A673 (cell line): ENCODE measurements at regions not wholly inside any gene's neighbourhood (a gene's known extent, or its start where the extent isn't known, plus 50 kb on each side); places are given as distances from the start of the nearest gene placed in this dataset.

Experiments
- BruUV-seq: library from RNA; stranded (reverse); fragments of 400-500 nt; replicated peaks from 2 replicates; lab custom pipeline; 2021; lab: Mats Ljungman, UMichigan
- CTCF ChIA-PET: fragments of 300-600 bp; sonication (Branson Sonifier 250); formaldehyde crosslinking; loops from one replicate; lab custom pipeline; 2022; ENCODE audit warnings: antibody characterized with exemption; lab: Charles Lee
- POLR2A ChIA-PET: fragments of 300-600 bp; sonication (Branson Sonifier 250); formaldehyde crosslinking; loops from one replicate; lab custom pipeline; 2022; ENCODE audit warnings: antibody characterized with exemption; ENCODE audit not compliant: low non-redundant PET; lab: Charles Lee
- DNase-seq: peaks from one replicate; pipeline ENCODE4 v3.0.0-alpha.2; 2015; ENCODE audit warnings: low spot score
- H3K27ac ChIP-seq: fragments of 200-600 bp; sonication (generic); 2 replicates; pipeline ENCODE4 v1.5.1; 2016; ENCODE audit warnings: mixed run types, low read depth, mild to moderate bottlenecking, mixed read lengths, antibody characterized with exemption, low read length; ENCODE audit not compliant: poor library complexity, severe bottlenecking
- H3K27me3 ChIP-seq: fragments of 200-600 bp; sonication (generic); replicated peaks from 2 replicates; pipeline ENCODE4 v1.6.1; 2017; ENCODE audit warnings: mixed run types, low read depth, mild to moderate bottlenecking, mixed read lengths, antibody characterized with exemption, low read length; ENCODE audit not compliant: insufficient read depth, poor library complexity
- H3K36me3 ChIP-seq: fragments of 200-600 bp; sonication (generic); 2 replicates; pipeline ENCODE4 v1.6.1; 2016; ENCODE audit warnings: mixed run types, mild to moderate bottlenecking, mixed read lengths, antibody characterized with exemption, low read length; ENCODE audit not compliant: insufficient read depth, poor library complexity, severe bottlenecking
- H3K4me1 ChIP-seq: fragments of 200-600 bp; sonication (generic); 2 replicates; pipeline ENCODE4 v1.6.1; 2017; ENCODE audit warnings: mixed run types, mild to moderate bottlenecking, mixed read lengths, antibody characterized with exemption, low read length; ENCODE audit not compliant: insufficient read depth, poor library complexity, severe bottlenecking
- H3K4me3 ChIP-seq: fragments of 200-600 bp; sonication (generic); 2 replicates; pipeline ENCODE4 v1.5.1; 2016; ENCODE audit warnings: low read depth, mixed run types, mild to moderate bottlenecking, mixed read lengths, low read length; ENCODE audit not compliant: poor library complexity, severe bottlenecking
- H3K9me3 ChIP-seq: fragments of 200-600 bp; sonication (generic); 2 replicates; pipeline ENCODE4 v1.6.1; 2016; ENCODE audit warnings: mixed run types, low read depth, mild to moderate bottlenecking, mixed read lengths, antibody characterized with exemption, low read length; ENCODE audit not compliant: poor library complexity, severe bottlenecking
- EZH2 ChIP-seq: fragments of 200-600 bp; sonication (generic); IDR thresholded peaks from 2 replicates; pipeline ENCODE4 v1.6.1; 2017; ENCODE audit warnings: borderline replicate concordance, low read depth, mild to moderate bottlenecking, mixed read lengths, antibody characterized with exemption, low read length; ENCODE audit not compliant: poor library complexity, severe bottlenecking
- intact Hi-C: fragments of 100-400 bp; cut with micrococcal nuclease; formaldehyde crosslinking; loops from one replicate; pipeline ENCODE4 v1.10.0; 2022; ENCODE audit not compliant: unreplicated experiment
- TF ChIP-seq, protein P1 (sequence below): fragments of 300-800, 200-600 bp; sonication (generic); conservative IDR thresholded peaks from 2 replicates; pipeline ENCODE4 v1.5.1; 2017; ENCODE audit warnings: low read depth, mild to moderate bottlenecking, antibody characterized with exemption, low read length, moderate library complexity, mixed read lengths

DNA sequence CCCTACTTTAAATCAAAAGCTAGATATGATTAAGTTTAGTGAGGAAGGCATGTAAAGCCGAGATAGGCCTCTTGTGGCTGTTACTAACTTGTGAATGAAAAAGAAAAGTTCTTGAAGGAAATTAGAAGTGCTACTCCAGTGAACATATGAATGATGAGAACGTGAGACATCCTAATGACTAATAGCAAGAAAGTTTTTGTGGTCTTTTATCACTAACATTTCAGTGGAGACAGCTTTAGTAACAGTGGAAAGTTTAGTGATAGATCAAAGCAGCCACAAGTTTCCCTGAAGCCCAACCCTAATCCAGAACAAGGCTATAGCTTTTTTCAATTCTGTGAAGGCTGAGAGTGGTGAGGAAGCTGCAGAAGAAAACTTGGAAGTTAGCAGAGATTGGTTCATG is 73.6 kb upstream of the LRRC8B start:
- no TSS peak for BruUV-seq
- no peak for DNase-seq
- ChIA-PET POLR2A (no interaction called here), CTCF (no interaction called here)
- Histone ChIP-seq H3K4me1 (peaks cover 4% of the 10 kb centered on the region), H3K27ac (no peak overlapping the region), H3K36me3 (no peaks in the 10 kb centered on the region), H3K27me3 (no peaks in the 10 kb centered on the region), H3K4me3 (no peak overlapping the region), H3K9me3 (no peaks in the 10 kb centered on the region)
- TF ChIP-seq, protein P1, sequence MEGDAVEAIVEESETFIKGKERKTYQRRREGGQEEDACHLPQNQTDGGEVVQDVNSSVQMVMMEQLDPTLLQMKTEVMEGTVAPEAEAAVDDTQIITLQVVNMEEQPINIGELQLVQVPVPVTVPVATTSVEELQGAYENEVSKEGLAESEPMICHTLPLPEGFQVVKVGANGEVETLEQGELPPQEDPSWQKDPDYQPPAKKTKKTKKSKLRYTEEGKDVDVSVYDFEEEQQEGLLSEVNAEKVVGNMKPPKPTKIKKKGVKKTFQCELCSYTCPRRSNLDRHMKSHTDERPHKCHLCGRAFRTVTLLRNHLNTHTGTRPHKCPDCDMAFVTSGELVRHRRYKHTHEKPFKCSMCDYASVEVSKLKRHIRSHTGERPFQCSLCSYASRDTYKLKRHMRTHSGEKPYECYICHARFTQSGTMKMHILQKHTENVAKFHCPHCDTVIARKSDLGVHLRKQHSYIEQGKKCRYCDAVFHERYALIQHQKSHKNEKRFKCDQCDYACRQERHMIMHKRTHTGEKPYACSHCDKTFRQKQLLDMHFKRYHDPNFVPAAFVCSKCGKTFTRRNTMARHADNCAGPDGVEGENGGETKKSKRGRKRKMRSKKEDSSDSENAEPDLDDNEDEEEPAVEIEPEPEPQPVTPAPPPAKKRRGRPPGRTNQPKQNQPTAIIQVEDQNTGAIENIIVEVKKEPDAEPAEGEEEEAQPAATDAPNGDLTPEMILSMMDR = no peak
- TF ChIP-seq EZH2 = no peak
- intact Hi-C loops = no loop called here

DNA sequence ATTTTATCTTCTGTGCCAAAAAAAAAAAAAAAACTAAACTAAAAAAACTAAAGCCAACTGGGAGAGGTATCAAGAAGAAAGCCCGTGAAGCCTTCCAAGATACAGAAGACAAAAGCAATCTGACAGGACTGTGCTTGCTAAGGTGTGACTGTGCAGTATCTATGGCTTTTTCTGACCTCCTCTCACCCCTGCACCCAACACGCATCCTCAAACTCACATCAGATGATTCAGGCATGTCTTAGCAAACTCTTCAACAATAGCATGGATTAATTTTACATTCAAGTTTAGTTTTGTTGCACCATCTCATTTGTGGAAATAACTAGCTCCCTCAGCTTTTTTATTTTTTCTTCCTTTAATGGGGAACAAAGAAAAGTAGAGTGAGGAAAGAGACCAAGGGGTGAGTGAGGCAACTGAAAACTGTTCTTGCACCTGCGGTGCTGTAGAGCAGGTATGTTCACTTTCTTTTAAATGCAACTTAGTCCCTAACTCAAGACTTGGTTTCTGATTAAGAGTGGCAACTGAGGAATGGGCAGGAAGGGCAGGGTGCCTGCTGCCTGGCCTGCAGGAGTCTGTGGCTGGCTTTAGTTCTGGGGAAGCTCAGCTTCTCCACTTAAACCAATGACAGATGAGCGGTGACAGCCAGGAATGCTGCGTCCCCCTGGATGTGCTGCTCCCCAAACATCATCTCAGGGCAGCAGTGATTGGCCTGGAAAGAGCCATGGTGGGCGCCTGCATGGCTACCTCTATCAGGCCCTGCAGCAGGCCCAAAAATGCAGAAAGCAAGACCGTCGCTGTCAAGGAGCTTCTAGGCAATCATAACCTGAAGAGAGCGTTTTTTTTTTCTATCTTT is 71.3 kb upstream of the LRRC8B start:
- H3K27ac ChIP-seq = no peak overlapping the region
- H3K9me3 ChIP-seq = no peaks in the 10 kb centered on the region
- POLR2A ChIA-PET = interaction anchor here (0.6 kb wide), 1 partner anchor 43 kb away, joined by 4 read pairs; no protein-coding TSS in a partner anchor
- H3K36me3 ChIP-seq = no peaks in the 10 kb centered on the region
- DNase-seq = no peak
- CTCF ChIA-PET = interaction anchor here (0.7 to 1.3 kb wide), 2 partner anchors 368 to 1120 kb away, joined by 4 read pairs; no protein-coding TSS in a partner anchor
- intact Hi-C loops = no loop called here
- TF ChIP-seq, protein P1 = no peak
- TF ChIP-seq EZH2 = no peak
- H3K4me1 ChIP-seq = peaks cover 8% of the 10 kb centered on the region
- H3K27me3 ChIP-seq = no peaks in the 10 kb centered on the region
- H3K4me3 ChIP-seq = no peak overlapping the region
- no TSS peak for BruUV-seq

DNA sequence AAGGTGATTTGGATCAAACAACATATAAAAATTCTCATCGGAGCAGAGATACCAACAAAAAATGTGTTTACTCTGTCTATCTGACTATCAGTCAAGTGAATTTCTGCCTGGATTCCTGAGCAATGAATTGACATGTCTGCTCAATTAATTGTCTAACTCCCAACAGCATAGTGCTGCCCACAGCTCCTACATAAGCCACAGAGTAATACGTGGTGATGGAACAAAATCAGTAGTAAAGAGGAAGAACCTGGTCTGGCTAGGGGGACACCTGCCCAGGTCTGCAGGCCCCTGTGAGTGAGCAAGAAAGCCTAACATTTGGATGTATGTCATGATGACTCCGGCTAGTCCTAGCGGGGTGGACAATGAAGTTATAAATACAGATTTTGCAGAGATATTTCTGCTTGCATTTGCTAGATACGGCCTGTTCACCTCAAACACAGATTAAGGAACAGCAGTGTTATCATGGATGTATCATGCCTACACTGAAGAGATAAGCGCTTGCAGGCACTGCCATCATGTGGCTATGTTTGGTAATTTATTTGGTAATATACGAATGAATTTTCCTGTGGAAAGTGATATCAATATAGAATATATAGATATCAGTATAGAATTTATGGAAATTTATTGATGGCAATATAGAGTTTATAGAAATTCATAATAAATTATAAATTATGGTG is 69.6 kb upstream of the LRRC8B start:
- no peak overlapping the region for H3K27ac ChIP-seq
- no peaks in the 10 kb centered on the region for H3K27me3 ChIP-seq
- no peaks in the 10 kb centered on the region for H3K9me3 ChIP-seq
- POLR2A ChIA-PET = no interaction called here
- TF ChIP-seq, protein P1 = peak; percentile 77
- no peak for TF ChIP-seq EZH2
- intact Hi-C loops = loop anchor here (2.0 to 5.0 kb wide), 4 partner anchors 98 to 473 kb away; no protein-coding TSS in a partner anchor
- peaks cover 8% of the 10 kb centered on the region for H3K4me1 ChIP-seq
- H3K4me3 ChIP-seq = no peak overlapping the region
- DNase-seq = peak; percentile 80
- BruUV-seq = no TSS peak
- no peaks in the 10 kb centered on the region for H3K36me3 ChIP-seq
- CTCF ChIA-PET = no interaction called here
